ENCODE measurements at regions not wholly inside any gene's neighbourhood (a gene's known extent, or its start where the extent isn't known, plus 50 kb on each side); places are given as distances from the start of the nearest gene placed in this dataset.
"Not testable (repeated sequence)": the region's sequence is repeated elsewhere in the genome, so short reads cannot be mapped to it uniquely, and the experiment has no call there.

GRCh38 chr5:176018598-176018997 lies 50.5 kb upstream of the THOC3 start:
- not testable (repeated sequence) for DNase-seq

GRCh38 chr5:176020852-176021251 lies 52.7 kb upstream of the THOC3 start:
- not testable (repeated sequence) for DNase-seq

GRCh38 chr5:176023535-176023934 lies 55.4 kb upstream of the THOC3 start:
- DNase-seq: not testable (repeated sequence)

- not testable (repeated sequence) for DNase-seq
These were observed 61.3 kb upstream of the THOC3 start for GRCh38 chr5:176029445-176029844.

GRCh38 chr5:176030361-176031117 lies 62.4 kb upstream of the THOC3 start:
- DNase-seq: not testable (repeated sequence)

- not testable (repeated sequence) for DNase-seq
These were observed 63.0 kb upstream of the THOC3 start for GRCh38 chr5:176031118-176031510.

- not testable (repeated sequence) for DNase-seq
These were observed 65.1 kb upstream of the THOC3 start for GRCh38 chr5:176033186-176033585.

GRCh38 chr5:176034407-176035200 lies 66.5 kb upstream of the THOC3 start:
- not testable (repeated sequence) for DNase-seq

GRCh38 chr5:176035201-176035530 lies 67.1 kb upstream of the THOC3 start:
- DNase-seq: not testable (repeated sequence)

- DNase-seq: not testable (repeated sequence)
These were observed 67.7 kb upstream of the THOC3 start for GRCh38 chr5:176035816-176036308.

- not testable (repeated sequence) for DNase-seq
These were observed 68.3 kb upstream of the THOC3 start for GRCh38 chr5:176036391-176036790.

GRCh38 chr5:176037190-176037589 lies 69.1 kb upstream of the THOC3 start:
- not testable (repeated sequence) for DNase-seq

GRCh38 chr5:176040105-176040801 lies 72.1 kb upstream of the THOC3 start:
- not testable (repeated sequence) for DNase-seq

- DNase-seq: not testable (repeated sequence)
These were observed 73.3 kb upstream of the THOC3 start for GRCh38 chr5:176041248-176041994.

- not testable (repeated sequence) for DNase-seq
These were observed 74.0 kb upstream of the THOC3 start for GRCh38 chr5:176042020-176042658.

- not testable (repeated sequence) for DNase-seq
These were observed 75.2 kb upstream of the THOC3 start for GRCh38 chr5:176043252-176043829.

GRCh38 chr5:176043986-176044385 lies 75.9 kb upstream of the THOC3 start:
- not testable (repeated sequence) for DNase-seq

- DNase-seq: not testable (repeated sequence)
These were observed 76.3 kb upstream of the THOC3 start for GRCh38 chr5:176044431-176044830.

GRCh38 chr5:176045442-176045841 lies 77.3 kb upstream of the THOC3 start:
- DNase-seq: not testable (repeated sequence)

GRCh38 chr5:176048671-176049070 lies 80.6 kb upstream of the THOC3 start:
- DNase-seq: not testable (repeated sequence)

GRCh38 chr5:176060472-176061268 lies 92.6 kb upstream of the THOC3 start:
- not testable (repeated sequence) for DNase-seq
